ENCODE measurements at regions not wholly inside any gene's neighbourhood (a gene's known extent, or its start where the extent isn't known, plus 50 kb on each side); places are given as distances from the start of the nearest gene placed in this dataset.

GRCh38 chr2:20120569-20121416, 69.4 kb upstream of the LAPTM4A start:
- TF ChIP-seq FOXP2 (optimal IDR thresholded peaks at IDR 0.05; ENCODE audit: control extremely low read depth, extremely low read length, insufficient read depth) (no peak), EZH2 (IDR thresholded peaks at IDR 0.05) (no peak)
